ENCODE measurements at regions not wholly inside any gene's neighbourhood (a gene's known extent, or its start where the extent isn't known, plus 50 kb on each side); places are given as distances from the start of the nearest gene placed in this dataset.
"Not testable (repeated sequence)": the region's sequence is repeated elsewhere in the genome, so short reads cannot be mapped to it uniquely, and the experiment has no call there.

DNA sequence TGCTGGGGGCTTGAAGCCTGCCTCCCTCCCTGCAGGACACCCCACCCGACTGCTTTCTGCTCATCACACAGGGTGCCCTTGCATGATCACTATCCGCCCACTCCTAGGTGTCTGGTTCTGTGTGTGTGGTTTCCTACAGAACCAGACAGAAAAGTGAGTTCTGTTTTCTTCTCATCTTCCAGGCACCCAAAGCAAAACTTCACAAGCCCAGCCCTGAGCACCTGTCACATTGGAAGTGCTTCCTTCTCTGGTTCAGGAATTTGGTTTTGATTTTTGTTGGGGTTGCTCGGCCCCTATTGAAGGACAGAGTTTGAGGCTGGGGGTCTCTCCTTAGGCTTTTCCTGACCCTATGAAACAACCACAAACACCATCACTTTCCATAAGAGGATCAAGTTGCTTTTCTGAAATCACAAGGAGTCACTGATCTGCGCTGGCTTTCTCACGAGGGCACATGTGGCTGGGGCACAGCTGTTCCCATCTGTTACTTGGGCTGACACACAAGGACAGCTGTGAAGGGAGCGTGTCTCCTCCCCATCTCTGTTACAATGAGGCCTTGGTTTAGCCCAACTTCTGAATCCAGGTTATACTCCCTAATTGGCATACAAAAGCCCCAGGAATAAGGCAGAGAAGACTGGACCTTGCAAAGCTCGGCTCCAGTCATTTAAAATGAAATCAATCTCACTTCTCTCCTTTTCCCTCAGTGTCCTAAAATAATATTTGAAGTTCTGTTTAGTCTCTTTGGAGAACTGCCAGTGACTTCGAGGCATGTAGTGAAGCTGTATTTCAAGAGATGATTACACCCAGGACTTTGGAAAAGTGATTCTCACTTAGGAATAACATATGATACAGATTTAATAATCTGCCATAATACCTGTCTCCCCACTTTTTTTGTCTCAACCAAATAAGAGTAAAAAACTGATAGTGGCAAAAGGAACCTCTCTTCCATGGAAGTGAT is 213.1 kb upstream of the GAS1 start:
- no peak for DNase-seq

DNA sequence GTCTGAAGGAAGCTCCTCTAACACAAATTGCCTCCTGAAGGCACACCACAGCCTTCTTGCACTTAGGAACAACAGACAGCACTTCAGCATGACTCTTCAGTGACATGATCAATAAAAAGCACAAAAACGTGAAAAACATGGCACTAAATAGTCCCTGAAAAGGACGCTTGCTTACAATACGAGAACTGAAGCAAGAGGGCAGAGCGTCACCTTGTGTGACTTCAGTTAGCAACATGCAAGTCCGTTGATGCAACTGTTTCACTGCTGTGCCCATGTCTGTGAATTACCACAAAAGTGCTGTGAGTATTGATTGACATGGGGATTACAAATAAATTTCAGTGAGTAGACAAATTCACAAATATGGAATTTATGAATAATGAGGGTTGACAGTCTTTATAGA is 219.9 kb upstream of the GAS1 start:
- no peak for DNase-seq

DNA sequence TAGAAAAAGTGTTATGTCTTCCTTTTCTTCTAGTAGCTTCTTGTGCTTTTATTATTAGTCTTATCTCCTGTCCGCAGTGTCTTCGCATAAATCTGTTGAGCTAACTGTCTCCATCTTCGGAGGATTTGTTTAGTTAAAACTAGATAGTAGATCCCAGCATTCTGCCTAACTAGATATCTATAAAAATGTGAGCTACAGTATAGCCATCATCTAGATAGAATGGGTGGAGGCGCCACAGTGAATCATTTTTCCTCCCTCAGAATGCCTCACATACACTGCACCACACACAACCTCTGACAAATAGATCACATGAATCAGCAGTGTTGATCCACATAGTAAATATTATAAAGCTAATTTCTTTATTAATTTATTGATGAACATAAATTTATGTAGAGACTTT is 220.3 kb upstream of the GAS1 start:
- no peak for DNase-seq

DNA sequence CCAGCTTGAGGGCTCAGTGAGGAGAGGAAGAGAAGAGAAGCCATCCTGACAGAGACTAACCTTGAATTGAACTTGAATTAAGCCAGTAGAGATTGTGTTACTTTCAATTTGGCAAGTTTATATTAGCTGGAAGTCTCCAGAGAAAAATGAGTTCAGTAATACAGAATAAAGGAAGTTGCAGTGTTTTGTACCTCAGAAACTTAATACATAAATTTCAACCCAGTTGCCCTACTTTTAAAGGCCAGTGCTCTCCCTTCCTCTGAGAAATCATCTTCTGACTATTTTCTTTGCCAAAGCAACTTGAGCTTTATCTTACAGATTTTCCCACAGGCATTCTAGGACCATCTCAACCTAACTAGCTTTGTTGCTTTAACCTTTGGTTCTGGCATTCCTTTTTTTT is 231.0 kb upstream of the GAS1 start:
- DNase-seq: no peak

DNA sequence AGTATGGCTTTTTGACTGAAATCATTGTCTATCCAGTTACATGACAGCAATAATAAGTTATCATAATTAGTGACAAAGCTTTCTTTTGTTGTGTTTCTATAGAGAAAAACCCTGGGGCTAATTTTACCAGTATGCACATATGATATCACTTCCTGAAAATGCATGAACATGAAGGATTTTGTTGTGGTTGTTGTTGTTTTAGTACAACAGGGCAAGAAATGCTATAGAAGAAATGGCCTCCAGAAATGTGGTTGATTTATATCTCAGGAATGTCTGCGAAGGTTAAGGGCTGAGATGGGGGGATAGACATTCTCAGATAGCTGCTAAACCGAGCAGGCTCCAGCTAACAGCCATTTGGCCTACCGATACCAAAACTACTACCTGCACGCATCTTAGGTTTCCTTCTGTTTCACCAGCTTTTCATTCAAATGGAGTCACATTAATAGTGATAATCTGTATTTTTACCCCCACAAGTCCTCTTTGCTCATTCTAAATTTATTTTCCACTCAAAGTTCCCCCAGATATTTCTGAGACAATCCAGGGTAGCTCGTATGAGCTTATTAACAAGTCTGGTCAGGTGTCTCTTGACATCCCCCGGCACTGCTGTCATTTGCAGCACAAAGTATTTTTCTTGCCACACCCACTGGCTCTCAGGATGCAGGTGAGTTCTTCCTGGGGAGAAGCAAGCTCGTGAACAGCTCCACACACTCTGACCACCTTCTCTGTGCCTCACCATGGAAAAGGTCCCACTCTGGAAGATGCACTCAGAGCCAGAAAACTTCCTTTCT is 232.4 kb upstream of the GAS1 start:
- DNase-seq: no peak

DNA sequence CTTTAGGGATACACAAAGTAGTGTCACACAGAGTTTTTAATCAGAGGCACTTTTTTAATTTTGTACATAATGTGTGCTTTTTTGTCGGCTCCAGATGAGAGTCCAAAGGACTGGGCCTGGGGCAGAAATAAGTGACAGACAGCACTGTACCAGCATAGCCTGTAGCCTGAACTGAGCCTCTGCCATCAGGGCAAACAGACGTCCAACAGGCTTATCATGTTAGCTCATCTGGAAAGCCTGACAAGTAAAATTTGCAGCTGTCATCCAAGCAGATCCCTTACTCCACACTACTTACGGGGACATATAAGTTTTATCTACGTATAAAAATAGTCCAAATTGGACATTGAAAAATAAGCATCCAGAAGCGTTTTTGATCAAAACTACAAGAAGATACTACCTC is 233.1 kb upstream of the GAS1 start:
- DNase-seq: no peak

DNA sequence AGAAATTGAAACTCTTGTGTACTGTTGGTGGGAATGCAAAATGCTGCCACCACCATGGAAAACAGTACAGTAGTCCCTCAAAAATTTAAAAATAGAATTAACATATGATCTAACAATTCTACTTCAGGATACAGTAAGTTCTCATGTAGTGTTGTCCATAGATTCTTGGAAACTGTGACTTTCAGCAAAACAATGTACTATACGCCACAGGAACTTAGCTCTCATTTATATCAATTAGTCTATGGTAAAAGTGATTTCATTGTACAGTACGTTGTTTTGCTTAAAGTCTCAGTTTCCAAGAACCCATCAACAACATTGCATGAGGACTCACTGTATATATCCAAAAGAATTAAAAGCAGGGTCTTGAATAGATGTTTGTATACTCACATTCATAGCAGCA is 233.5 kb upstream of the GAS1 start:
- DNase-seq: no peak

DNA sequence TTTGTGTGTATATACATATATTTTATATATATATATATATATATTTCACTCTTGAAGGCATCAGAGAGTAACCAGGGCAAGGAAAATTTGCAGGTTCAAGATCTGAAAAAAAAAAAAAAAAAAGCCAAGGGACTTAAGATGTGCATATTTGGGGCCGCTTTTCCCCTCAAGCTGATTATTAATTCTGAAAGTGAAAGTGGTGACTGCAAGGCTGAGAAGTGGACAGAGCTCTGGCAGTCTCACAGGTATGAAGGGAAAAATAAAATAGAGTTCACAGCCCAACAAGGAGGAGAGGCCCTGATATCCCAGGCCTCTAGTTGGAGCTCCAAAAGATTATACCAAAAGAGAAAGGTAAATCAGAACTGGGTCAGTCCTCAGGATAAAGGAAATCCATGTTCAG is 234.4 kb upstream of the GAS1 start:
- DNase-seq: no peak

DNA sequence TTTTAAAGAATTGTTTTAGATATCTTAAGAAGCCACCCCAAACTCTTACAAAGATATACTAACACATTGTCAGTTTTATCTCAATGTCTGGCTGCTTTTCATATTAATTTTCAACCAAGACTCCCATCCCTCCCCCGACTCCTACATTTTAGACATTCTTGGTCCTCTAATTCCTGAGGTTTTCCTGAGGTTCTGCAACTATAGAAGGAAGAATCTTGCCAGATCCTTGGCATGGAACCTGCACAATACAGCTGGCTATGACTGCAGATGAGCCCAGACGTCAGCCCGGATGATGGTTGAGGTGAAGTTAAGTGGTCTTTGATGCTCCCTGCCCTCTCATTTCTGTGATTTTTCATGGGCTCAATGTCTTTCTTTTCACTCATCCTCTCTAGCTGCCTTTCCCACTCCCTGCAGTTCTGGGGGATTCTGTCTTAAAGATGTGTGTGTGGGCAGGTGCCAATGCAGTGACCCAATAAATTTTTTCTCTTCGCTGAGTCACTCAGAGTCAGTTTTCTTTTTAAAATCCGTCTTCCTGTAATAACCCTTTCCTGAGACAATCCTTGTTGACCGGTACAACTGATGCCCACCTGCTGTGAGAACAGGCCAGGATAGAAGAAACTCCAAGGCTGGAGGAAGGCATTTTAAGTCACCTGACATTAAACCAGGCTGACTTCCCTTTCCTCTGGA is 237.8 kb upstream of the GAS1 start:
- DNase-seq: no peak

DNA sequence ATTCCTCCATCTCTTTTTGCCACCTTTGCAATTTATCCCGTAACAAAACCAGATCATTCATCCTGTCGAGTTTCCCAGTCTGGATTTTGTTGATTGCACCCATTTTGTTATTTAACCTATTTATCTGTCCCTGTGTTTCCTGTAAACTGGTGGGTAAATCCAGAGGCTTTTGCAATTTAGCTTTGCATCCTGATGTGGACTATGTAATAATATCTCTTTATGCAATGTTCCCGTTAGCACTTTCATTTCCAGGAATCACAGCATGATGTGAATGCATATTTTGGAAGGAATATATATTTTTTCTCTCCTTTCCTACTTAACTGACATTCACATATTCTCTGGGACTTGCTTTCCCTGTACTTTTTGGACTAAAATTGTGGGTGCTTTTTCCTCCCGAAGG is 240.3 kb upstream of the GAS1 start:
- no peak for DNase-seq

DNA sequence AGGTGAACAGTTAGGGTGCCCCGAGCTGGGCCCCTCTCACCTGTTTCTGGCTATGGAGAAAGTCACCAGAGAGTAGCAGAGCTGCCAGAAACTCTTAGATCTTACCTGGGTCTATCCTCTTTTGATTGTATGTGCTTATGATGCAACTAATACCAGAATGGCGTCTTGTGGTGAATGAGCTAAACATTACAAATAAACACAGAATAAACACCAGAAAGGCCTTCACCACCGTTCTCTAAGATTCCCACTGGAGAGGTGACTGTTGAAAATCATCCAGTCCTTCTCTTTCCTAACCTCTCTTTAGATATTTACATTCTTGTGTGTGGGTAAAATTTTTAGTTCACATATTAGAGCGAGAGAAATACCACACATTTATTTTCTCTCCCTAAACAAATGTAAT is 241.7 kb upstream of the GAS1 start:
- DNase-seq: no peak

DNA sequence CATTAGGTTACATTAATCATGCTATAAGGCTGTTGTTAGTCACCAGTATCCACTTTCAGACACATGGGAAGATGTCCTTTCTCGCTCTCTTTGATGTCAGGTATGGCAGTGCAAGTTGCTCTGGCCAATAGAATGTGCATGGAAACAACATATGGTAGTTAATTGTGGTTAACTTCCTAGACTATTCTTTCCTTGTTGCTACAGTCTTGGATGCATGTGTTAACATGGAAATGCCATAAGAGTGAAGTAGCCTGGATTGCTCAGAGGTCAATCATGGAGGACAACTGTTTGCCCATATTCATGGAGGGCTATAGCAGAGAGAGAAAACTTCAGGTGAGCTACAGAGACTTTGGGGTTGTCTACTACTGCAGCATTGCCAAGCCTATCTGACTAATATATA is 245.8 kb upstream of the GAS1 start:
- DNase-seq: no peak

DNA sequence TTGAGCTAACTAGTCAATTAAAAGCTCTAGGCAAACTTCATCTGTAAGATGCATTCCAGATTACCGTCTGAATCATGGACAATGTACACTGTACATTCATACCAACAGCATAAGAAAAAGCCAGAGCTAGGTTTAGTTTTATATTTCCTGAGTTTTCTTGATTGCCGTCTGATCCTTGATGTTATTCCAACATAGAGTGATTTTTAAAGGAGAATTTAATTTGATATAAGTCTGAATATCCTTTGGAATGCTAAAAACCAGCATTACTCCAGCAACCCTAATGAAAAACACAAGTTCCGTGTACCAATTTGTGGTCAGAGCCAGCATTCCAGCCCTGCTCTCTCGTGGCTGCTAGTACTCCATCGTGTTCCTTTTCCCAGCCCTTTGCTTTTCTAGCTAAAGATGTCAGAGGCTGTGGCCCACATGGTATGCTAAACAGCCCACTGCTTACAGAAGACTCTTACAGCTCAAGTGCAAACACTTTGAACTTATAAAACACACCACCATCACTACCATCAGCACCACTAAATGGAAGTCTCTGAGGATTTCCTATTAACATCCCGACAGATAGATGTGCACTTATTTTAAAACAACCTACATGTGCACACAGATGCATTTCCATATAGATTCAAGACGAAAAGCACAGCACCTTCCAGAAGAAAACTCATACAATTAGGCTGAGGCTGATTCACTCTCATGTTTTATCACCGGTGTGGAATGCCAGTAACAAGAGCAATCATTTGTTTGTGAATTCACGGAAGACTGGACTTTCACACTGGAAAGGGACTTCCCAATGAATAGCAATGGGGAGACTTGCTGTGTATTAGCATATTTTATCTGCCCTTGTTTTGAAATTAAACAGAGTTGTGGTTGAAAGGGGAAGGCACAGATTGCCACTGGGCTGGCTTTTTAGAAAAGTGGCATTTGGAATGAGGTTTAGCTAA is 246.9 kb upstream of the GAS1 start:
- DNase-seq: no peak

DNA sequence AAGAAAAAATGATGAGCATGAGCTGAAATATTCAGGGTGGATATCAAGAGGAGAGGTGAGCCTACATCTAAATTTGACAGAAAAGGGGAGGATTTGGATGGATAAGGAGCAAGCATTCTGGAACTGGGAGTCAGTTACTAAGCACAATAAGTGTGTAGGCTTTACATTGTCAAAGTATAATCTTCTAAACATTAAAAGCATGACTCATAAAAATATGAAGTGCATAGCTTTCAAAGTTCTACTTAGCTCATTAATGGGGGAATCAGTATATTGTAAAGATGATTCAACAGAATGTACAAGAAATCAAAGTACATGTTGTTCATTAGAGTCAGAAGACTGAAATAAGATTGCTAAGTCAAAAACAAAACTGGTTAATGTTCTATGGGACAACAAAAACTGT is 248.0 kb upstream of the GAS1 start:
- DNase-seq: no peak

DNA sequence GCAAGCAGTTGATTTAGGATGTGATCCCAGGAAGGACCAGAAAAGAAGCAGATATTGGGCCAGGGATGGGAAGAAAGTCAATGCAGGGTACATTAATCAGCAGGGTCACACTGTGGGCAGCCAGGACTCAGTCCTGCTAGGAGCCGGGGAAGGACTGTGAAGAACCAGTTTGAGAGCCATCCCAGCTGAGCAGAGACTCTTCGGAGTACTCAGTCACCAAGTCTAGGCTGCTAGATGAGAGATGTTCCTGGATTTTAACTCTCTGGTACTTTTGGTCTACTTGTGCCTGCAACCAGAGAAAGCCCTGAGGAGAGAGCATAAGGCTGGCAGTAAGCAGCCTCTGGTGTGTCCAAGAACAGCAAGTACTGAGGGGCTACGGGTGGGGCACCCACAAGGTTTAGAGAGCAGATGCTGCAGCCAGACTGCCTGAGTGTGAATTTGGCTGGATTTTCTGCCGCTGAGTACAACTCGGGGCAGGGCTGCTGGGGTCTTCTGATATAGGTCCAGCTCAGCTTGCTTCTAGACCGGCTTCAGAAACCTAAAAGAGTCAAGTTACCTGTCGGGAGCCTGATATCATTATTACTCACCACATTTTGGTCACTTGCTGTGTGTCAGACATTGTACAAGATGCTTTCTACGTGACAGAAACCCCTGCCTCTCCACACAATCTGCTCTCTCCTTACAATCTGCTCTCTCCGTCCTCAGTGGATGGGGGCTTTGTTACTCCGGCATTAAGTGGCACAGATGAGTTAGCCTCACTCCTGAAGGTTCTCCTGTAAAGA is 250.2 kb upstream of the GAS1 start:
- DNase-seq: no peak

DNA sequence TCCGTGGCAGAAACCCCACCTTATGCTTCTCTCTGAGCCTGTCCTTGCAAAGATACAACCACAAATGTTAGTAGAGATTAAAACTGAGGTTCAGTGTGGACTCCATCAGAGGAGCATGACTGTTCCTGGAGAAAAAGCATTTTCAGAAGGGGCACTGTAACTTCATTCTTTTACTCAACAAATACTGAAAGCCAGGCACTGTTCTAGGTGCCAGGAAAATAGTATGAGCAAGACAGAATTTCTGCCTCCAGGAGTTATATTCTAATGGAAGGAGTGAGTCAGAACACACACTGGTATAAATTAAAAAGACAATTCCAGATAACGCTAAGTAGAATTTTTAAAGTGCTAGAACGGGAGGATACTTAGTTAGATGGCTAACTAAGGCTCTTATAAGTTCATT is 251.4 kb upstream of the GAS1 start:
- DNase-seq: no peak

DNA sequence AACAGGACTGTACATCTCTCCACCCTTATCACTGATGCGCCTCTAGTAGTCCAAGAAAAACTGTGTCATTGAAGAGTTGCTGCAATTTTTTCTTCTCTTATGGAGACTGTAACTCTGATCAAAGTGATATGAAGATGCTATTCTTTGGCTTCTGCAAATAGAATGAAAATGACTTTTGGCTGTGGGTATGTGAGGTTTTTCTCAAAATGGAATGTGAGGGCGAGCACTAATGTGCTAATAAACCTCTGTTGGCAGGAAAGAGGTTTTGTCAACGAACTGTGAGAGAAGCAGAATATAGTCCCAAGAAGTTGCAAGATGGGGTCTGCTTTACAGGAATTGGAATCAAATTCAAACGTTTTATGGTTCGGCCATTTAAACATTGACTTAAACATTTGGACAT is 252.0 kb upstream of the GAS1 start:
- no peak for DNase-seq

DNA sequence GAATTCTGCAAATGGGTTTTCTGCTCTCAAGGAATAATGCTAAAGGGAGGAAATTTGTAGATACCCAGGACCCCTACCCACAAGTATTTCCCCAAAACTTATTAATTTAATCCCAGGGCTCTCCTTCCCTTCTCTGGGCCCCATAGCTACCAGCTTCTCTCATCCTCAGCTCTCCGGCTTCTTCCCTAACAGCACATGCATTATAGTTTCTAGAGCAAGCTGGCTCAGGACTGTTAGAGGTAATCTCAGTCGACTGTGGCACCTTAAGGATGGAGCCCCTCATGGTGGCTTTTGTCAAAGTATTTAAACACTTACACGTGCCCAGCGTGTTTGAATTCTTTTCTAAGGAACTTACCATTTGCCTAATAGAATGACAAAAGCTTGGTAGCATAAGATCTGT is 252.5 kb upstream of the GAS1 start:
- DNase-seq: no peak

DNA sequence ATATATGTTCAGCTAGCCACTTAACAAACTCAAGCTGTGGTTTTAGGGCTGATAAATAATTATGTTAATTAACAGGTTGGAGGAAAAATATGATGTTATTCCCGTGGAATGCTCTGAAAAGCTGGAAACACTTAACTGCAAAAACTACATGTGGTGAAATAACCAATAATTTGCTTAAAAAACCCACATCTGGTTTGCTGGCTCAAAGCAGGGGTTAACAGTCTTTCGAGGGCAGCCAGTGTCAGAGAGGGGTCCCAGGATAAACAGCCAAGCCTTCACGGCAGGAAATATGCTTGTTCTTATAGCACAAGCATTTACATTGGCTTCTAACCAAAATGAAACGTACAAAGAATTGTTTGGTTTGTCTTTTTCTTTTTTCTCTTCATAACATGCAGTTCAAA is 254.0 kb upstream of the GAS1 start:
- DNase-seq: no peak

DNA sequence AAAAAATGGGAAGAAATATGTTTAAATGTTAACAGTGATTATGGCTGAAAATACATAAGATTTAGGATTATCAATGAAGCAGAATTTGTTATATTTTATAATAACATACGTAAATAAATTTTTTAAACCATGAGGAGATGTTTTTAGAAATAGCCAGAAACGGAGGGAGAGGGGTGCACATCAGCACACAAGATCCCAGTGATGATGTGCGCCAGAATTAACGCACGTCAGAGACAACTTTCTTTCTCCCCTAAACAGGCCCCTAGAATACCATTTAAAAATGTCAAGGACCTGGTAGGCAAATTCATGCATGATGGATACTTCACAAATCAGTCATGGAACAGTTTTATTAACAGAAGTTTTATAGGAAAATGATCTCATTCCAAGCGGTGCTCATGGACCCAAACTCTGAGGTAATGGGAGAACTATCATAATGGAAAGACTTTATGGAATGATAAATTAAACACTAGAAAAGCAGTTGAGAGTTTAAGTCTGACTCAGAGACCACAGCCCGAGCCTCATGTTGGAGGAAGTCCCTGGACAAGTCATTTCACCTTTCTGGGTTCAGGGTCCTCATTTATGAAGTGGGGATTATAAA is 258.9 kb upstream of the GAS1 start:
- DNase-seq: no peak

DNA sequence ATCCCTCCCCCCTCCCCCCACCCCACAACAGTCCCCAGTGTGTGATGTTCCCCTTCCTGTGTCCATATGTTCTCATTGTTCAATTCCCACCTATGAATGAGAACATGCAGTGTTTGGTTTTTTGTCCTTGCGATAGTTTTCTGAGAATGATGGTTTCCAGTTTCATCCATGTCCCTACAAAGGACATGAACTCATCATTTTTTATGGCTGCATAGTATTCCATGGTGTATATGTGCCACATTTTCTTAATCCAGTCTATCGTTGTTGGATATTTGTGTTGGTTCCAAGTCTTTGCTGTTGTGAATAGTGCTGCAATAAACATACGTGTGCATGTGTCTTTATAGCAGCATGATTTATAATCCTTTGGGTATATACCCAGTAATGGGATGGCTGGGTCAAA is 263.4 kb upstream of the GAS1 start:
- DNase-seq: not testable (repeated sequence)

Measured in NCI-H446 (cell line).